GM19035 (cell line): ENCODE measurements at regions not wholly inside any gene's neighbourhood (a gene's known extent, or its start where the extent isn't known, plus 50 kb on each side); places are given as distances from the start of the nearest gene placed in this dataset.
"Not testable (repeated sequence)": the region's sequence is repeated elsewhere in the genome, so short reads cannot be mapped to it uniquely, and the experiment has no call there.

Source experiments
- ATAC-seq: cut with Tn5 transposase; IDR thresholded peaks from one replicate; pipeline ENCODE4 v1.9.1; 2021; ENCODE audit not compliant: unreplicated experiment

GRCh38 chr11:97471480-97471879 is 1081.7 kb downstream of the JRKL start:
- ATAC-seq = no peak

GRCh38 chr11:97487387-97487786 is 1097.6 kb downstream of the JRKL start:
- no peak for ATAC-seq

GRCh38 chr11:97498891-97499290 is 1109.1 kb downstream of the JRKL start:
- ATAC-seq = no peak

- no peak for ATAC-seq
Measured at GRCh38 chr11:97502201-97502600, 1112.4 kb downstream of the JRKL start.

GRCh38 chr11:97506076-97506759 is 1116.4 kb downstream of the JRKL start:
- no peak for ATAC-seq

- ATAC-seq = no peak
Measured at GRCh38 chr11:97514446-97514845, 1124.6 kb downstream of the JRKL start.

GRCh38 chr11:97516688-97517087 is 1126.9 kb downstream of the JRKL start:
- ATAC-seq = no peak

GRCh38 chr11:97525273-97525672 is 1135.5 kb downstream of the JRKL start:
- no peak for ATAC-seq

- ATAC-seq = no peak
Measured at GRCh38 chr11:97537407-97538150, 1147.8 kb downstream of the JRKL start.

- no peak for ATAC-seq
Measured at GRCh38 chr11:97544431-97544830, 1154.6 kb downstream of the JRKL start.

- no peak for ATAC-seq
Measured at GRCh38 chr11:97548280-97548679, 1158.5 kb downstream of the JRKL start.

- no peak for ATAC-seq
Measured at GRCh38 chr11:97557399-97557798, 1167.6 kb downstream of the JRKL start.

- ATAC-seq = no peak
Measured at GRCh38 chr11:97567801-97568200, 1178.0 kb downstream of the JRKL start.

GRCh38 chr11:97570636-97571035 is 1180.8 kb downstream of the JRKL start:
- no peak for ATAC-seq

- not testable (repeated sequence) for ATAC-seq
Measured at GRCh38 chr11:97573771-97574170, 1184.0 kb downstream of the JRKL start.

GRCh38 chr11:97574976-97575665 is 1185.3 kb downstream of the JRKL start:
- no peak for ATAC-seq

GRCh38 chr11:97607291-97608000 is 1217.6 kb downstream of the JRKL start:
- no peak for ATAC-seq

- no peak for ATAC-seq
Measured at GRCh38 chr11:97610000-97610399, 1220.2 kb downstream of the JRKL start.

- no peak for ATAC-seq
Measured at GRCh38 chr11:97610854-97611253, 1221.0 kb downstream of the JRKL start.

GRCh38 chr11:97611345-97611744 is 1221.5 kb downstream of the JRKL start:
- no peak for ATAC-seq

GRCh38 chr11:97614606-97615005 is 1224.8 kb downstream of the JRKL start:
- no peak for ATAC-seq
